ENCODE measurements at regions not wholly inside any gene's neighbourhood (a gene's known extent, or its start where the extent isn't known, plus 50 kb on each side); places are given as distances from the start of the nearest gene placed in this dataset.

GRCh38 chr5:30605693-30606268, 587.7 kb upstream of the CDH6 start (continued):
- no peak for TF ChIP-seq CHD7 (IDR thresholded peaks at IDR 0.05; ENCODE audit: insufficient replicate concordance, low read length)
- no peak for TF ChIP-seq SIX5 (IDR thresholded peaks at IDR 0.05; ENCODE audit: low read depth, low read length)
- no peak for TF ChIP-seq CEBPB (IDR thresholded peaks at IDR 0.05; ENCODE audit: low read depth, low read length)
- TF ChIP-seq RFX5 (IDR thresholded peaks at IDR 0.05; ENCODE audit: borderline replicate concordance, low read depth, low read length): no peak
- no peak for TF ChIP-seq EGR1 (IDR thresholded peaks at IDR 0.05; ENCODE audit: borderline replicate concordance, low read depth, low read length)
- no peak for TF ChIP-seq CHD2 (IDR thresholded peaks at IDR 0.05; ENCODE audit: low read length)

Data from H1 (cell line).